ENCODE measurements at regions not wholly inside any gene's neighbourhood (a gene's known extent, or its start where the extent isn't known, plus 50 kb on each side); places are given as distances from the start of the nearest gene placed in this dataset.

GRCh38 chr7:130982651-130983050 lies 248.6 kb upstream of the KLF14 start:
- H3K9me3 ChIP-seq (ENCODE audit: control insufficient read depth in 3 of 3, low read length in 3 of 3): no peaks in the 10 kb centered on the region
- H3K9ac ChIP-seq (ENCODE audit: low read depth in 1 of 3, low read length in 3 of 3): no peak overlapping the region
- no peak overlapping the region for H3K4me3 ChIP-seq (ENCODE audit: low read length in 3 of 3)
- H3K27me3 ChIP-seq (ENCODE audit: control insufficient read depth in 3 of 3, insufficient read depth in 3 of 3, low read length in 3 of 3): no peaks in the 10 kb centered on the region
- H3K4me1 ChIP-seq (ENCODE audit: control insufficient read depth in 3 of 3, insufficient read depth in 3 of 3, low read length in 3 of 3): peaks cover 22 to 46% (median 26%) of the 10 kb centered on the region in 3 donors
- H3K27ac ChIP-seq (ENCODE audit: low read depth, low read length): no peak overlapping the region
- H3K36me3 ChIP-seq (ENCODE audit: control insufficient read depth in 3 of 3, insufficient read depth in 3 of 3, low read length in 3 of 3): peaks cover 2 to 18% (median 12%) of the 10 kb centered on the region in 3 donors

GRCh38 chr7:130985361-130985760 lies 251.4 kb upstream of the KLF14 start:
- H3K36me3 ChIP-seq (ENCODE audit: control insufficient read depth in 3 of 3, insufficient read depth in 3 of 3, low read length in 3 of 3): peaks cover 2 to 18% (median 12%) of the 10 kb centered on the region in 3 donors
- no peak overlapping the region for H3K9ac ChIP-seq (ENCODE audit: low read depth in 1 of 3, low read length in 3 of 3)
- H3K27me3 ChIP-seq (ENCODE audit: control insufficient read depth in 3 of 3, insufficient read depth in 3 of 3, low read length in 3 of 3): no peaks in the 10 kb centered on the region
- H3K4me1 ChIP-seq (ENCODE audit: control insufficient read depth in 3 of 3, insufficient read depth in 3 of 3, low read length in 3 of 3): peaks cover 26 to 42% (median 38%) of the 10 kb centered on the region in 3 donors
- peak overlapping the region; percentile 15 for H3K27ac ChIP-seq (ENCODE audit: low read depth, low read length)
- H3K4me3 ChIP-seq (ENCODE audit: low read length in 3 of 3): no peak overlapping the region
- H3K9me3 ChIP-seq (ENCODE audit: control insufficient read depth in 3 of 3, low read length in 3 of 3): no peaks in the 10 kb centered on the region

- Histone ChIP-seq H3K9me3 (ENCODE audit: control insufficient read depth in 3 of 3, low read length in 3 of 3) (no peaks in the 10 kb centered on the region), H3K4me3 (ENCODE audit: low read length in 3 of 3) (no peak overlapping the region), H3K36me3 (ENCODE audit: control insufficient read depth in 3 of 3, insufficient read depth in 3 of 3, low read length in 3 of 3) (peaks cover 2 to 18% (median 12%) of the 10 kb centered on the region in 3 donors), H3K9ac (ENCODE audit: low read depth in 1 of 3, low read length in 3 of 3) (peak overlapping the region in 1 of 3 donors; percentile 18), H3K27ac (ENCODE audit: low read depth, low read length) (peak overlapping the region; percentile 15), H3K4me1 (ENCODE audit: control insufficient read depth in 3 of 3, insufficient read depth in 3 of 3, low read length in 3 of 3) (peaks cover 30 to 49% (median 47%) of the 10 kb centered on the region in 3 donors), H3K27me3 (ENCODE audit: control insufficient read depth in 3 of 3, insufficient read depth in 3 of 3, low read length in 3 of 3) (no peaks in the 10 kb centered on the region)
Observed at GRCh38 chr7:130986261-130986690, 252.3 kb upstream of the KLF14 start.

- Histone ChIP-seq H3K9me3 (ENCODE audit: control insufficient read depth in 3 of 3, low read length in 3 of 3) (no peaks in the 10 kb centered on the region), H3K4me3 (ENCODE audit: low read length in 3 of 3) (no peak overlapping the region), H3K36me3 (ENCODE audit: control insufficient read depth in 3 of 3, insufficient read depth in 3 of 3, low read length in 3 of 3) (peaks cover 2 to 18% (median 12%) of the 10 kb centered on the region in 3 donors), H3K9ac (ENCODE audit: low read depth in 1 of 3, low read length in 3 of 3) (no peak overlapping the region), H3K4me1 (ENCODE audit: control insufficient read depth in 3 of 3, insufficient read depth in 3 of 3, low read length in 3 of 3) (peaks cover 33 to 56% (median 51%) of the 10 kb centered on the region in 3 donors), H3K27ac (ENCODE audit: low read depth, low read length) (peak overlapping the region; percentile 15), H3K27me3 (ENCODE audit: control insufficient read depth in 3 of 3, insufficient read depth in 3 of 3, low read length in 3 of 3) (no peaks in the 10 kb centered on the region)
Observed at GRCh38 chr7:130987092-130987491, 253.1 kb upstream of the KLF14 start.

GRCh38 chr7:130988443-130988842 lies 254.4 kb upstream of the KLF14 start:
- Histone ChIP-seq H3K9ac (ENCODE audit: low read depth in 1 of 3, low read length in 3 of 3) (no peak overlapping the region), H3K36me3 (ENCODE audit: control insufficient read depth in 3 of 3, insufficient read depth in 3 of 3, low read length in 3 of 3) (peaks cover 0 to 17% (median 11%) of the 10 kb centered on the region in 3 donors), H3K27ac (ENCODE audit: low read depth, low read length) (no peak overlapping the region), H3K27me3 (ENCODE audit: control insufficient read depth in 3 of 3, insufficient read depth in 3 of 3, low read length in 3 of 3) (no peaks in the 10 kb centered on the region), H3K4me3 (ENCODE audit: low read length in 3 of 3) (peak overlapping the region in 1 of 3 donors; percentile 11), H3K9me3 (ENCODE audit: control insufficient read depth in 3 of 3, low read length in 3 of 3) (no peaks in the 10 kb centered on the region), H3K4me1 (ENCODE audit: control insufficient read depth in 3 of 3, insufficient read depth in 3 of 3, low read length in 3 of 3) (peaks cover 33 to 51% (median 45%) of the 10 kb centered on the region in 3 donors)

- H3K27me3 ChIP-seq (ENCODE audit: control insufficient read depth in 3 of 3, insufficient read depth in 3 of 3, low read length in 3 of 3): no peaks in the 10 kb centered on the region
- peaks cover 0 to 14% (median 8%) of the 10 kb centered on the region in 3 donors for H3K36me3 ChIP-seq (ENCODE audit: control insufficient read depth in 3 of 3, insufficient read depth in 3 of 3, low read length in 3 of 3)
- H3K9ac ChIP-seq (ENCODE audit: low read depth in 1 of 3, low read length in 3 of 3): peak overlapping the region in 1 of 3 donors; percentile 16
- no peak overlapping the region for H3K27ac ChIP-seq (ENCODE audit: low read depth, low read length)
- H3K4me1 ChIP-seq (ENCODE audit: control insufficient read depth in 3 of 3, insufficient read depth in 3 of 3, low read length in 3 of 3): peaks cover 38 to 53% (median 48%) of the 10 kb centered on the region in 3 donors
- no peaks in the 10 kb centered on the region for H3K9me3 ChIP-seq (ENCODE audit: control insufficient read depth in 3 of 3, low read length in 3 of 3)
- no peak overlapping the region for H3K4me3 ChIP-seq (ENCODE audit: low read length in 3 of 3)
Observed at GRCh38 chr7:130989101-130989795, 255.2 kb upstream of the KLF14 start.

- Histone ChIP-seq H3K4me3 (ENCODE audit: low read length in 3 of 3) (no peak overlapping the region), H3K9ac (ENCODE audit: low read depth in 1 of 3, low read length in 3 of 3) (peak overlapping the region in 1 of 3 donors; percentile 16), H3K36me3 (ENCODE audit: control insufficient read depth in 3 of 3, insufficient read depth in 3 of 3, low read length in 3 of 3) (peaks cover 0 to 10% (median 8%) of the 10 kb centered on the region in 3 donors), H3K27me3 (ENCODE audit: control insufficient read depth in 3 of 3, insufficient read depth in 3 of 3, low read length in 3 of 3) (no peaks in the 10 kb centered on the region), H3K4me1 (ENCODE audit: control insufficient read depth in 3 of 3, insufficient read depth in 3 of 3, low read length in 3 of 3) (peaks cover 43 to 60% (median 52%) of the 10 kb centered on the region in 3 donors), H3K9me3 (ENCODE audit: control insufficient read depth in 3 of 3, low read length in 3 of 3) (no peaks in the 10 kb centered on the region), H3K27ac (ENCODE audit: low read depth, low read length) (no peak overlapping the region)
Observed at GRCh38 chr7:130990178-130990832, 256.3 kb upstream of the KLF14 start.

GRCh38 chr7:130993671-130994365 lies 259.8 kb upstream of the KLF14 start:
- H3K27ac ChIP-seq (ENCODE audit: low read depth, low read length): peak overlapping the region; percentile 16
- no peaks in the 10 kb centered on the region for H3K27me3 ChIP-seq (ENCODE audit: control insufficient read depth in 3 of 3, insufficient read depth in 3 of 3, low read length in 3 of 3)
- H3K9ac ChIP-seq (ENCODE audit: low read depth in 1 of 3, low read length in 3 of 3): no peak overlapping the region
- H3K36me3 ChIP-seq (ENCODE audit: control insufficient read depth in 3 of 3, insufficient read depth in 3 of 3, low read length in 3 of 3): peaks cover 0 to 4% (median 4%) of the 10 kb centered on the region in 3 donors
- H3K4me1 ChIP-seq (ENCODE audit: control insufficient read depth in 3 of 3, insufficient read depth in 3 of 3, low read length in 3 of 3): peaks cover 48 to 61% (median 55%) of the 10 kb centered on the region in 3 donors
- H3K9me3 ChIP-seq (ENCODE audit: control insufficient read depth in 3 of 3, low read length in 3 of 3): no peaks in the 10 kb centered on the region
- no peak overlapping the region for H3K4me3 ChIP-seq (ENCODE audit: low read length in 3 of 3)

- Histone ChIP-seq H3K36me3 (ENCODE audit: control insufficient read depth in 3 of 3, insufficient read depth in 3 of 3, low read length in 3 of 3) (peaks cover 0 to 4% (median 4%) of the 10 kb centered on the region in 3 donors), H3K4me1 (ENCODE audit: control insufficient read depth in 3 of 3, insufficient read depth in 3 of 3, low read length in 3 of 3) (peaks cover 51 to 62% (median 62%) of the 10 kb centered on the region in 3 donors), H3K9ac (ENCODE audit: low read depth in 1 of 3, low read length in 3 of 3) (peak overlapping the region in 2 of 3 donors; percentile 35 to 70), H3K27me3 (ENCODE audit: control insufficient read depth in 3 of 3, insufficient read depth in 3 of 3, low read length in 3 of 3) (no peaks in the 10 kb centered on the region), H3K4me3 (ENCODE audit: low read length in 3 of 3) (no peak overlapping the region), H3K27ac (ENCODE audit: low read depth, low read length) (peak overlapping the region; percentile 16), H3K9me3 (ENCODE audit: control insufficient read depth in 3 of 3, low read length in 3 of 3) (no peaks in the 10 kb centered on the region)
Observed at GRCh38 chr7:130994378-130995115, 260.5 kb upstream of the KLF14 start.
